GM18508 (cell line): ENCODE measurements at regions not wholly inside any gene's neighbourhood (a gene's known extent, or its start where the extent isn't known, plus 50 kb on each side); places are given as distances from the start of the nearest gene placed in this dataset.
"Not testable (repeated sequence)": the region's sequence is repeated elsewhere in the genome, so short reads cannot be mapped to it uniquely, and the experiment has no call there.

Experiments
- ATAC-seq: cut with Tn5 transposase; IDR thresholded peaks from one replicate; pipeline ENCODE4 v1.9.1; 2021; ENCODE audit warnings: moderate number of reproducible peaks; ENCODE audit not compliant: insufficient read depth, unreplicated experiment

DNA sequence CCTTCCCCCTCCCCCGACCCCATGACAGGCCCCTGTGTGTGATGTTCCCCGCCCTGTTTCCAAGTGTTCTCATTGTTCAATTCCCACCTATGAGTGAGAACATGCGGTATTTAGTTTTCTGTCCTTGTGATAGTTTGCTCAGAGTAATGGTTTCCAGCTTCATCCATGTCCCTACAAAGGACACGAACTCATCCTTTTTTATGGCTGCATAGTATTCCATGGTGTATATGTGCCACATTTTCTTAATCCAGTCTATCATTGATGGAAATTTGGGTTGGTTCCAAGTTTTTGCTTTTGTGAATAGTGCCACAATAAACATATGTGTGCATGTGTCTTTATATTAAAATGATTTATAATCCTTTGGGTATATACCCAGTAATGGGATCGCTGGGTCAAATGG is 184.4 kb upstream of the TNFAIP3 start:
- not testable (repeated sequence) for ATAC-seq

- ATAC-seq = no peak
These were observed 183.1 kb upstream of the TNFAIP3 start for GRCh38 chr6:137683916-137684315.

DNA sequence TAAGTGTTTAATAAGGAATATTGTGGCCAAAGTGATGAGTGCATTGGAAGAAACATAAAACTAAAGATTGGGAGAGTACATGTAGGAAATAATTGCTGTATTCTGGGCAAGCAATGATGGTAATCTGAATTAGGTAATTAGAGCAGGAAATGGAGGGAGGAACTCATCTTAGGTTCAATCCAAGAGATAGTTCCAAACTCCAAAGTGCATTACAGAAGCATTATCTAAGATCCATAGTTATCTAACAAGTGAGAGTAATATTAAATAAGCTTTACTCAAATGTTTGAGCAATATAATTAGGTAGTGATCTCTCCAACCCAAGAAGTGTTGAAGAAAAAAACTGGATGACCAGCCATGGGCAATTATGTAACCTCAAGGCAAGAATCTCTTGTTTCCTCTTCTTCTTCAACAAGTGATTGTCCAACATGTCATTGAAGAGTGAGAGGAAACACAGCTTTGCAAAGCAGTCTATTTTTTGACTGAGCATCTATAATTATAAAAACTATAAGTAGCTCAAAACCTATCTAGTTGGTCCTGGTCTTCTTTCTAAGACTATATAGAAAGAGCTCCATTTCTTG is 181.2 kb upstream of the TNFAIP3 start:
- ATAC-seq = no peak

DNA sequence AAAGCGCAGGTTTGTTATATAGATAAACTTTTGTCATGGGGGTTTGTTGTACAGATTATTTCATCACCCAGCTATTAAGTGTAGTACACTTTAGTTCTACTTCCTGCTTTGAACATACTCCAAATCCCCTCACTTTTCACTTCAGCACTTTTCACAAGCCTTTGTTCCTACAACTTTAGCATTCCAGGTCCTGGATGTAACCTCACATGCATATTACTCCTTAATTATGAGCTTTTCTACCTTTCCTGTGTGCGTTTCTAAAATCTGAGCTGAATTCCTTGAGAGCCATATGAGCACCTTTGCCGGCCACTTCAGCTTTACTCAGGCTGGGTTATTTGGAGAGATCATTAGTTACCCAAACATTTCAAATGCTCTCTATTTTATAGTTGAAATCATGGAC is 179.2 kb upstream of the TNFAIP3 start:
- ATAC-seq = no peak

DNA sequence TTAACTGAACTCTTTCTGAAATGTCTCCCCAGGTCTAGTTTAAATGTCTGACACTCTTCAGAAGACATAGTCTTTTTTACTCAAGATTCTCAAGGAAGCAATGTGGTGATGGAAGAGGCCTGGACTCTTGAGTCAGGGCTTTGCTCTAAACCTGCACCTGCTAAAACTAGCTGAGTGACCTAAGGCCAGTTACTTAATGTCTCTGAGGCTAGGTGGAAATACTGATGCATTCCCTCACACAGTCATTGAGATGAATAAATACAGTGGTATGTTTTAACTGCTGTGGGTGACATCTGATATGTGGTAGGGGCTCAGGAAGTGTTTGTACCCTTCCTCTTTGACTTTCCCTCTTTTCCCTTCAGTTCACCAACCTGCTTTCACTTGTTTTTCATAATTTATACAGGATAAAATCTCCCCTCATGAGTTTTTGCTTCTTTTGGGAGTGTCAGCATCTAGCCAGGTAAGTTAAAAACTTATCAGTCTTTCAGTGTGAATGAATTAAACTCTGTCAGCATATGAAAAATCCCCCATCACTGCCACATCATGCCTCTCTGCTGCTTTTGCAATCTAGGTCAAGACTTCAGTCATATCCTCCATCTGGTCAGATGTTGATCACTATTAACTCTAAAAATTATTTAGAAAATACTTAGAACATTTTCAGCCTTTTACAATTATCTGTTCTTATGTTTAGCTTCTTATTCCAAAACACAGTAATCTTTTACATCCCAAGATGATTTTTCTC is 178.7 kb upstream of the TNFAIP3 start:
- ATAC-seq = no peak

GRCh38 chr6:137689377-137689776 is 177.7 kb upstream of the TNFAIP3 start:
- ATAC-seq = no peak

GRCh38 chr6:137690034-137690433 is 177.0 kb upstream of the TNFAIP3 start:
- no peak for ATAC-seq

DNA sequence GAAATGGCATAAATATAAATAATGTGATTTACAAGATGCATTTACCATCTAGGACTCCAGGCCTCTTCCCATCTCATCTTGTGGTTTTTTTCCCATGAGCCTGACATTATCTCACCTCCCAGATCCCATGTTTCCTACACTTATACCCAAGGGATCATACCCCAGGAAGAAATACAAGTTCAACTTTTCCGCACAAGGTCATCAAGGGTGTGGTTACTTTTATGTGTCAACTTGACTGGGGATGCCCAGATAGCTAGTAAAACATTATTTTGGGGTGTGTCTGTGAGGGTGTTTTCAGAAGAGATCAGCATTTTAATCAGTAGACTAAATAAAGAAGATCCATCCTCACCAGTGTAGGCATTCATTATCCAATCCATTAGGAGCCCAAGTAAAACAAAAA is 176.3 kb upstream of the TNFAIP3 start:
- ATAC-seq = no peak

DNA sequence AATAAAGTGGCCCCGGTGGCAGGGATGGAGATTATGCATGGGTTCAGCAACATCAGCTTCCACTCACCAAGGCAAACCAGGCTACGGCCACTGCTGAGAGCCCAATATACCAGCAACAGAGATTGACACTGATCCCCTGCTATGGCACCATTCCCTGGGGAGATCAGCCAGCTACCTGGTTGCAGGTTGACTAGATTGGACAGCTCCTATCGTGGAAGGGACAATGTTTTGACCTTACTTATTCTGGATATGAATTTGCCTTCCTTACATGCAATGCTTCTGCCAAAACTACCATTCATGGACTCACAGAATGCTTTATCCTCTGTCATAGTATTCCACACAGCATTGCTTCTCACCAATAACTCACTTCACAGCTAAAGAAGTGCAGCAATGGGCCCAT is 174.8 kb upstream of the TNFAIP3 start:
- no peak for ATAC-seq

GRCh38 chr6:137692806-137693205 is 174.3 kb upstream of the TNFAIP3 start:
- no peak for ATAC-seq

DNA sequence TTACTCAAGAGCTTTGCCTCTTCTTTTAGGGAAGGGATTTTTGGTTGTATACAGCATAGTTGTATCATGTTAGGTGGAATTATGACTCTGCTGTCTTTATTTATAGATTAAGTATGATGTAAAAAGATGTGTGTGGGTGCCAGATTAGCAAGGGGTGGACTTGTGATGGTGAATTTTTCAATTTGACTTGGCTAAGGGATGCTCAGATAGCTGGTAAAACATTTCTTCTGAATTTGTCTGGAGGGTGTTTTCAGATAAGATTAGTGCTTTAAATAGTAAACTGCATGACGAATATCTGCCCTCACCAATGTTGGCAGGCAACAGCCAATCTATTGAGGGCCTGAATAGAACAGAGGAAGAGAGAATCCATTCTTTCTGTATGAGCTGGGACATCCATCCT is 173.3 kb upstream of the TNFAIP3 start:
- ATAC-seq = no peak

GRCh38 chr6:137696765-137697164 is 170.3 kb upstream of the TNFAIP3 start:
- ATAC-seq = no peak

DNA sequence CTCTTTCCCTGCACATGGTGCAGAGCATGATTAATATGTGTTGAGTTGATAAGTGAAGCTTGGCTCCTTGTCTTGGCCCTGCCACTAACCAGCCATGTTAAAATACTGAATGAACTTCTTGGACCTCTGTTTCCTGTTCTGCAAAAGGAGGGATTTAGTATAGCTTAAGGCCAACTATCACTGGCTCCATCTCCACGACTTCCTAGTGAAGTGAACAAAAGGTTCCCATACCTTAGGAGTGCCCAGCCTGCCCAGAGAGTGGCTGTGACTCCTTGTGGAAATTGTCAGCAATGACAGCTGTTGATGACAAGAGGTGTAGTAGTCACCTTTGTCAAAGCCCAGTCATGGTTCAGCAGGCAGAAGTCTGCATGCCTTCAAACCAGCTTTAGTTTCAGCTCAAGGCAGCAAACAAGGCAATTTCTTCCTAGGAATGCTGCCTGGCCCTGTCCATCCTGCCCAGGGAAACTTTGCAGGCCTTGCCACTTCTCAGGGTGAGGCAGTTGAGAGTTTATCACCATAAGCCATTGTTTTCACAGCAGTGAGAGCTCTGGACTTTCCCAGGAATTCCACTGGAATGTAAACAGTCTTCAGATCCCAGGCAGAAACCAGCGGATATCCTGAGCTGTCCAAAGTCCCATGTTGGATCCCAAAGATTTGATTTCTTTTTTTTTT is 169.7 kb upstream of the TNFAIP3 start:
- no peak for ATAC-seq

GRCh38 chr6:137698636-137699030 is 168.4 kb upstream of the TNFAIP3 start:
- no peak for ATAC-seq

DNA sequence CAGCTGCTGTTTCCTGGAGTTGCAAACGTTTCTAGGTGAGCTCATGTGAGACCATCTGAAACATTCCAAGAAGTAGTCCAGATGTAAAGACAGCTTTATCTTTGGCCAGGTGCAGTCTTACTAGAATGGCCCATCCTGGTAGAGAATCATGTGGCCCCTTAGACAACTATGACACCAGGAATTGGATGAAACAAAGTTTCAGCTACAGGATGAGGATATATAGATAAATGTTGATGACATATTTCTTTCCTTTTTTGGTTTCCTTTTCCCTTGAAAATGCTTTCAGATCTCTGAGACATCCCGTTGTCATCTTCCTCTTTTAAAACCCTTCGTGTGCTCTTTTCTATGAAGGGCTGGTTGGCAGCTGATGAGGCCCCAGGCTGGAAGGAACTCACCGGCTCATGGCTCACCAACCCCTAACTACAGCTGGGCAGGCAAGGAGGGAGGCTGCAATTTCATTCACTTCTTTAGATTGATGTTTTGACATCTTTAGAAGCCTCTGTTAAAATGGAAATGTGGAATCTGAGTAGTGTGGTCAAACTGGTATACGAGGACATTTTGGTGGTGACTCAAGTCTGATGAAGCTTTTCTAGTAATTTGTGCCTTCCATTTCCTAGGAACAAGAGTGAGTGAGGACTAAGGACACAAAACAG is 167.9 kb upstream of the TNFAIP3 start:
- no peak for ATAC-seq

DNA sequence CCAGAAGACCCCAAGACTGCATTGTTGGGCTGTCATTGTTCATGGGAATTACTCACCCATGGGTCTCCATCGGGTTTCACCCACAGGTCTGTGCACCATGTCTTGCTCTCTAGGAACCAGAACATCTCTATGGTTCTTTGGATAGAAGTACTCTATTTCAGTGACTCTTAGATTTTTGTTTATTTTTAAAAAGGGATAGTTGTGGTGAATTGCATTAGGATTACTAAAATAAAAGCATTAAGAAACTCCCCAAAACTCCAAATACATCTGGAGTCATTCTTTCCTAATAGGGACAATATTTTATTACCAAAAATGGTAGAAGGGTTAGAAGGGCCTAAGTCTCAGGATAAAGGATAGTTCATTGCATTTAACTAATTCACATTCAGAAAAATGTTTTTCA is 166.9 kb upstream of the TNFAIP3 start:
- no peak for ATAC-seq

DNA sequence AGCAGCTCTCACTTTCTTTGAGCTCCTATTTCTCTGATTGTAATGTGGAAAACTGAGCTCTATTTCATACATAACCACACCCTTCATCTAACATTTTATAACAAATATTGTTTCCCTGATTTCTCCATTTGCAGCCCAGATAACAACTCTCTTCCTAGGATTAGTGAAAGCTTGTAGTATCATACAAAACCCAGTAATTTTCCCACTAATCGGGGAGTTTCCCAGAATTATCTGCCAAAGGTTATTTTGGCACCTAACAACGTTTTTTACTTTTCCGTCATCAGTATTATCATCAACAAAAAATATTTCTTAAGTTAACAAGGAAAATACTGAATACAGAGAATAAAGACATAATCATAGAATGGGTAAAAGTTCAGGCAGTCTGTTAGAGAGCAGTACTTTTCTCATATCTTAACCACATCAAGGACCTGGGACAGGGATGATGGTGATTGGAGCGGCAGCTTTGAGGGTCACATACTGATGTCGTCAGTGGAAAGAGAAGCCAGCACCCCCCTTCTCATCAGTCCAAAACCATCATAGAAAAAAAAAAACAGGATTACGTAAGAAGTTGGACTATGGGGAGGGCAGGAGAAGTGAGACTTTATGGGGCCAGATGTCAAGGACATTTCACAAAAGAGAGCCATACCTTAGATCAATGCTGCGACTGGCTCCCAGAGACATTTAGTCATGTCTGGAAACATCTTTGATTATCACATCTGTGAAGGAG is 166.1 kb upstream of the TNFAIP3 start:
- ATAC-seq = no peak

GRCh38 chr6:137701942-137702341 is 165.1 kb upstream of the TNFAIP3 start:
- ATAC-seq = no peak

DNA sequence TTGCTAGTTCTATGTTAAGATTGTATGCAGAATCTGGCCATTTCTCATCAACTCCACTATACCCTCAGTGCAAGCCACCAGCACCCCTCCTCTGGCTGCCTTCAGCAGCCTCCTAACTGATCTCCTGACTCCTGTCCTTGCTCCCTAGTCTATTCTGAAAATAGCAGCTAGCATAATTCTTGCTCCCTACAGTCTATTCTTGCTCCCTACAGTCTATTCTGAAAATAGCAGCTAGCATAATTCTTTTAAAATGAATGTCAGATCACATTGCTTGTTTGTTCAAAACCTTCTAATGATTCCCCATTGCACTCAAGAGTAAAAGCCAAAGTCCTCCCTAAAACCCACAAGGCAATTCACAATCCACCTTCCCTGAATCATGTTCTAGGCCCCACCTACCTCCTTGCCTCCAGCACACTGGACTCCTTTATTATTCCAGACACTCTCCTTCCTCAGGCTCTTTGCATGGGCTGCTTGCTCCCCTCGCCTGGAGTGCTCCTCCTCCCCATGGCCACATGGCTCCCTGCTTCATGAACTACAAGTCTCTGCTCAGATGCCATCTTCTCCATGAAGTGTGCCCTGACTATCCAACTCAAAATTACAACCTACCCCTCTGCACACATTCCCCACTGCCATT is 164.2 kb upstream of the TNFAIP3 start:
- no peak for ATAC-seq

DNA sequence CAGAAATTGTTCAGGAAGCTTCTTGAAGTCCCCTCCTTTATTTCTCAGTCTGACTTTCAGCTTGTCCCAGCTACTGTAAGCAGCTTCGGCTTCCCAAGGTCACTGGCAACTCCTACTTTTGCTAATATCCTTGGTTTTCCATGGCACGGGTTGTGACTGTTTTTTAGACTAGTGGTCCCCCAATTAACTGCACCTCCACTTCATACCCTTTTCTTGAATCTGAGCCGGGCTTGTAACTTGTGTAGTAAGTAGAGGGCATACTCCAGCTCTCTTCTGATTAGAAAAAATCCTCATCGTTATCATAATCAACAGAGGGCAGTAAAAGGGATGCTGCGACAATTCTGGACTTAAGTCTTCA is 162.3 kb upstream of the TNFAIP3 start:
- ATAC-seq = no peak
